H9 (cell line): ENCODE measurements at regions not wholly inside any gene's neighbourhood (a gene's known extent, or its start where the extent isn't known, plus 50 kb on each side); places are given as distances from the start of the nearest gene placed in this dataset.

ENCODE experiments used
- DNase-seq: peaks from one replicate; pipeline ENCODE4 v3.0.0-alpha.2; 2017
- H2AFZ ChIP-seq: one replicate; pipeline ENCODE4 v1.6.1; 2013; ENCODE audit warnings: mild to moderate bottlenecking, low read length, control low read depth, moderate library complexity
- H2AK5ac ChIP-seq: 2 replicates; pipeline ENCODE4 v1.6.1; 2013; ENCODE audit warnings: low read length, control low read depth, mixed read lengths; ENCODE audit not compliant: insufficient read length
- H2BK120ac ChIP-seq: one replicate; pipeline ENCODE4 v1.6.1; 2013; ENCODE audit warnings: low read depth, mild to moderate bottlenecking, low read length, control low read depth, inconsistent platforms; ENCODE audit not compliant: poor library complexity, severe bottlenecking
- H2BK12ac ChIP-seq: 2 replicates; pipeline ENCODE4 v1.6.1; 2013; ENCODE audit warnings: low read length, control low read depth, mixed read lengths, low read depth; ENCODE audit not compliant: insufficient read length
- H2BK15ac ChIP-seq: 2 replicates; pipeline ENCODE4 v1.6.1; 2013; ENCODE audit warnings: low read depth, low read length, control low read depth
- H2BK20ac ChIP-seq: one replicate; pipeline ENCODE4 v1.6.1; 2013; ENCODE audit warnings: low read depth, mild to moderate bottlenecking, low read length, control low read depth, inconsistent platforms; ENCODE audit not compliant: poor library complexity, severe bottlenecking
- H2BK5ac ChIP-seq: 2 replicates; pipeline ENCODE4 v1.6.1; 2013; ENCODE audit warnings: low read length, control low read depth, mixed read lengths; ENCODE audit not compliant: insufficient read length
- H3K14ac ChIP-seq: 2 replicates; pipeline ENCODE4 v1.6.1; 2013; ENCODE audit warnings: low read length, control low read depth; ENCODE audit not compliant: insufficient read depth
- H3K18ac ChIP-seq: 2 replicates; pipeline ENCODE4 v1.6.1; 2013; ENCODE audit warnings: low read depth, mild to moderate bottlenecking, mixed read lengths, low read length, control low read depth; ENCODE audit not compliant: insufficient read length
- H3K23ac ChIP-seq: 2 replicates; pipeline ENCODE4 v1.6.1; 2013; ENCODE audit warnings: low read length, control low read depth, mixed read lengths, low read depth; ENCODE audit not compliant: insufficient read length
- H3K23me2 ChIP-seq: 2 replicates; pipeline ENCODE4 v1.6.1; 2013; ENCODE audit warnings: low read depth, mild to moderate bottlenecking, mixed read lengths, low read length, control low read depth; ENCODE audit not compliant: insufficient read length, poor library complexity, severe bottlenecking
- H3K27ac ChIP-seq: 2 replicates; pipeline ENCODE4 v1.5.1; 2013; ENCODE audit warnings: low read length, control low read depth, mixed read lengths, low read depth; ENCODE audit not compliant: insufficient read length
- H3K27me3 ChIP-seq: 2 replicates; pipeline ENCODE4 v1.6.1; 2013; ENCODE audit warnings: low read length, control low read depth, inconsistent platforms; ENCODE audit not compliant: insufficient read depth
- H3K4ac ChIP-seq: 2 replicates; pipeline ENCODE4 v1.6.1; 2013; ENCODE audit warnings: low read depth, mild to moderate bottlenecking, control low read depth, inconsistent platforms, low read length, moderate library complexity
- H3K4me1 ChIP-seq: 2 replicates; pipeline ENCODE4 v1.6.1; 2013; ENCODE audit warnings: low read length, control low read depth, inconsistent platforms; ENCODE audit not compliant: insufficient read depth
- H3K4me2 ChIP-seq: 2 replicates; pipeline ENCODE4 v1.6.1; 2013; ENCODE audit warnings: low read length, control low read depth, mixed read lengths; ENCODE audit not compliant: insufficient read length, insufficient read depth
- H3K56ac ChIP-seq: 2 replicates; pipeline ENCODE4 v1.6.1; 2013; ENCODE audit warnings: low read depth, mild to moderate bottlenecking, mixed read lengths, low read length, control low read depth; ENCODE audit not compliant: insufficient read length
- H3K79me1 ChIP-seq: 2 replicates; pipeline ENCODE4 v1.6.1; 2013; ENCODE audit warnings: low read depth, mild to moderate bottlenecking, moderate library complexity, low read length, control low read depth, inconsistent platforms; ENCODE audit not compliant: insufficient read depth, poor library complexity, severe bottlenecking
- H3K79me2 ChIP-seq: 2 replicates; pipeline ENCODE4 v1.6.1; 2013; ENCODE audit warnings: low read length, control low read depth, inconsistent platforms; ENCODE audit not compliant: insufficient read depth
- H3K9ac ChIP-seq: 2 replicates; pipeline ENCODE4 v1.6.1; 2013; ENCODE audit warnings: low read length, control low read depth, mixed read lengths; ENCODE audit not compliant: insufficient read length; ENCODE audit errors: extremely low read depth
- H3K9me3 ChIP-seq: one replicate; pipeline ENCODE4 v1.6.1; 2013; ENCODE audit warnings: low read depth, low read length, inconsistent platforms; ENCODE audit not compliant: control insufficient read depth
- H3T11ph ChIP-seq: one replicate; pipeline ENCODE4 v1.6.1; 2013; ENCODE audit warnings: mild to moderate bottlenecking, low read length, control low read depth, inconsistent platforms
- H4K20me1 ChIP-seq: one replicate; pipeline ENCODE4 v1.6.1; 2013; ENCODE audit not compliant: control insufficient read depth, insufficient read length, insufficient read depth
- H4K5ac ChIP-seq: 2 replicates; pipeline ENCODE4 v1.6.1; 2013; ENCODE audit warnings: low read depth, mild to moderate bottlenecking, mixed read lengths, low read length, control low read depth; ENCODE audit not compliant: insufficient read length
- H4K8ac ChIP-seq: replicated peaks from 2 replicates; pipeline ENCODE4 v1.6.1; 2013; ENCODE audit warnings: low read length, control low read depth, mixed read lengths, low read depth; ENCODE audit not compliant: insufficient read length
- H4K91ac ChIP-seq: 2 replicates; pipeline ENCODE4 v1.6.1; 2013; ENCODE audit warnings: low read depth, mild to moderate bottlenecking, moderate library complexity, mixed read lengths, low read length, control low read depth; ENCODE audit not compliant: insufficient read length
- H3K27ac Mint-ChIP-seq, 3 experiments: 2 replicates in 2 of 3; 3 replicates in 1 of 3; pipeline ENCODE4 v1.8.0; 2020 to 2021; ENCODE audit warnings: mixed read lengths in 3 of 3, mild to moderate bottlenecking in 1 of 3, moderate library complexity in 1 of 3
- H3K27me3 Mint-ChIP-seq: 2 replicates; pipeline ENCODE4 v1.8.0; 2021; ENCODE audit warnings: low read depth, mild to moderate bottlenecking, moderate library complexity, mixed read lengths
- H3K36me3 Mint-ChIP-seq, 3 experiments: 2 replicates in 2 of 3; 3 replicates in 1 of 3; pipeline ENCODE4 v1.8.0; 2020 to 2021; ENCODE audit warnings: low read depth in 3 of 3, mixed read lengths in 3 of 3; ENCODE audit not compliant: insufficient read depth in 1 of 3
- H3K4me1 Mint-ChIP-seq, 2 experiments: 2 replicates each; pipeline ENCODE4 v1.8.0; 2020; ENCODE audit warnings: mixed read lengths in 2 of 2
- H3K4me3 Mint-ChIP-seq, 2 experiments: 2 replicates in 1 of 2; 3 replicates in 1 of 2; pipeline ENCODE4 v1.8.0; 2020 to 2021; ENCODE audit warnings: mild to moderate bottlenecking in 2 of 2, mixed read lengths in 2 of 2, moderate library complexity in 1 of 2
- H3K9me3 Mint-ChIP-seq, 2 experiments: 2 replicates in 1 of 2; 3 replicates in 1 of 2; pipeline ENCODE4 v1.8.0; 2020; ENCODE audit warnings: mild to moderate bottlenecking in 2 of 2, mixed read lengths in 2 of 2, moderate library complexity in 1 of 2
- WGBS: extraction: QIAGEN DNeasy Blood & Tissue Kit; methylation state at CpG from one replicate; pipeline ENCODE4 v1.1.7; 2013; ENCODE audit warnings: missing lambda C conversion rate, low lambda C conversion rate, mixed read lengths; ENCODE audit not compliant: insufficient read length; ENCODE audit errors: extremely low coverage; 5-methylcytosine and 5-hydroxymethylcytosine counted together
- TF ChIP-seq, protein P1 (sequence below): fragments of 200-600 bp; sonication (generic); conservative IDR thresholded peaks from 3 replicates; pipeline ENCODE4 v1.8.0; 2021; ENCODE audit warnings: antibody characterized with exemption, mild to moderate bottlenecking

DNA sequence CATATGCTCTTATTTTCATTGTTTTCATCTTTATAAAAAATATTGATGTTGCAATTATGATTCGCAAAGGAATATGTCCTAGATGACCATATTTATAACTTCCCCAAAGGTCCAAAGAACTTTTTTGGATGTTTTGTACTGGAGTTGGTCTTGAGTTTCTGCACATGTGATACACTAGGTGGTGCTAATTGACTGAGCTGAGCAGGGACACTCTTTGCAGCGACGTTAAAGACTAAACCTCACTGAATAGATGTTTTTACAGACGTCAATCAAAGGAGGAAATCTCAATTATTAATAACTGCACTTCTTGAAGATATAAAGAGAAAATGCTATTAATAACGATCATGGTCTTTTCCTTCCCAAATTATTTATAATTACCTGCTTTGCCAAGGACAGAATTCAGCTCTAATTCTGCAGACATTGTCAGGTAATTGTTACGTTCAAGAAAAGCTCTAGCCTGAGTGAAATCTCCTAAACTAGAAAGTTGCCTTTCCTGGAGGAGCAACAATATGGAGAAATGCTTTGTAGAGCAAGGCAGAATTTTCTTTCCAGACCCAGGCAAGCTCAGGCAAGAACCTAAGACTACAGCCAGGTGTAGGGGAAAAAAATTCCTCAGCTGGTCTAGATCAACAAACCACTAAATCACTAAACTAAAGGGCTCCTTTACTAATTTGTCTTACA is 119.3 kb upstream of the RBBP8 start:
- Histone ChIP-seq H4K5ac (no peak overlapping the region), H3K4me2 (no peak overlapping the region), H3K56ac (no peak overlapping the region), H3K23ac (no peak overlapping the region), H3T11ph (no peak overlapping the region), H2AK5ac (no peak overlapping the region), H3K9ac (no peak overlapping the region), H2BK15ac (no peak overlapping the region), H4K91ac (no peak overlapping the region), H3K23me2 (no peaks in the 10 kb centered on the region), H2BK120ac (no peak overlapping the region), H3K79me1 (no peaks in the 10 kb centered on the region), H2AFZ (no peak overlapping the region), H3K4me1 (no peaks in the 10 kb centered on the region), H3K27me3 (no peaks in the 10 kb centered on the region), H3K79me2 (no peaks in the 10 kb centered on the region), H3K9me3 (no peaks in the 10 kb centered on the region), H3K4ac (no peak overlapping the region), H4K20me1 (no peaks in the 10 kb centered on the region), H4K8ac (no peak overlapping the region), H2BK20ac (no peak overlapping the region), H2BK12ac (no peak overlapping the region), H3K14ac (no peak overlapping the region), H2BK5ac (no peak overlapping the region), H3K27ac (no peak overlapping the region), H3K18ac (no peak overlapping the region)
- H3K36me3 Mint-ChIP-seq = no peaks in the 10 kb centered on the region
- TF ChIP-seq, protein P1, sequence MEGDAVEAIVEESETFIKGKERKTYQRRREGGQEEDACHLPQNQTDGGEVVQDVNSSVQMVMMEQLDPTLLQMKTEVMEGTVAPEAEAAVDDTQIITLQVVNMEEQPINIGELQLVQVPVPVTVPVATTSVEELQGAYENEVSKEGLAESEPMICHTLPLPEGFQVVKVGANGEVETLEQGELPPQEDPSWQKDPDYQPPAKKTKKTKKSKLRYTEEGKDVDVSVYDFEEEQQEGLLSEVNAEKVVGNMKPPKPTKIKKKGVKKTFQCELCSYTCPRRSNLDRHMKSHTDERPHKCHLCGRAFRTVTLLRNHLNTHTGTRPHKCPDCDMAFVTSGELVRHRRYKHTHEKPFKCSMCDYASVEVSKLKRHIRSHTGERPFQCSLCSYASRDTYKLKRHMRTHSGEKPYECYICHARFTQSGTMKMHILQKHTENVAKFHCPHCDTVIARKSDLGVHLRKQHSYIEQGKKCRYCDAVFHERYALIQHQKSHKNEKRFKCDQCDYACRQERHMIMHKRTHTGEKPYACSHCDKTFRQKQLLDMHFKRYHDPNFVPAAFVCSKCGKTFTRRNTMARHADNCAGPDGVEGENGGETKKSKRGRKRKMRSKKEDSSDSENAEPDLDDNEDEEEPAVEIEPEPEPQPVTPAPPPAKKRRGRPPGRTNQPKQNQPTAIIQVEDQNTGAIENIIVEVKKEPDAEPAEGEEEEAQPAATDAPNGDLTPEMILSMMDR = peak; percentile 88
- peaks cover 0 to 22% of the 10 kb centered on the region in 2 experiments; a peak in 2 of 4 replicates for H3K4me1 Mint-ChIP-seq
- no peak for DNase-seq
- no peak overlapping the region for H3K27ac Mint-ChIP-seq
- no peaks in the 10 kb centered on the region for H3K9me3 Mint-ChIP-seq
- no peak overlapping the region for H3K4me3 Mint-ChIP-seq
- H3K27me3 Mint-ChIP-seq = no peaks in the 10 kb centered on the region; the same call in 1 of the 2 replicates
- WGBS = no CpG with 5 or more reads among the region's 6 CpGs
